WI38 (cell line): ENCODE measurements at regions not wholly inside any gene's neighbourhood (a gene's known extent, or its start where the extent isn't known, plus 50 kb on each side); places are given as distances from the start of the nearest gene placed in this dataset.

Experiments
- H3K4me3 ChIP-seq: 2 replicates; pipeline ENCODE4 v1.5.1; 2011; ENCODE audit warnings: low read depth, mild to moderate bottlenecking, control low read depth, low read length
- TF ChIP-seq, protein P1 (sequence below): IDR thresholded peaks from 2 replicates; pipeline ENCODE4 v1.5.1; 2012; ENCODE audit warnings: low read depth, mild to moderate bottlenecking, control low read depth, low read length

GRCh38 chr3:102123590-102124190, 274.4 kb downstream of the NFKBIZ start:
- TF ChIP-seq, protein P1, sequence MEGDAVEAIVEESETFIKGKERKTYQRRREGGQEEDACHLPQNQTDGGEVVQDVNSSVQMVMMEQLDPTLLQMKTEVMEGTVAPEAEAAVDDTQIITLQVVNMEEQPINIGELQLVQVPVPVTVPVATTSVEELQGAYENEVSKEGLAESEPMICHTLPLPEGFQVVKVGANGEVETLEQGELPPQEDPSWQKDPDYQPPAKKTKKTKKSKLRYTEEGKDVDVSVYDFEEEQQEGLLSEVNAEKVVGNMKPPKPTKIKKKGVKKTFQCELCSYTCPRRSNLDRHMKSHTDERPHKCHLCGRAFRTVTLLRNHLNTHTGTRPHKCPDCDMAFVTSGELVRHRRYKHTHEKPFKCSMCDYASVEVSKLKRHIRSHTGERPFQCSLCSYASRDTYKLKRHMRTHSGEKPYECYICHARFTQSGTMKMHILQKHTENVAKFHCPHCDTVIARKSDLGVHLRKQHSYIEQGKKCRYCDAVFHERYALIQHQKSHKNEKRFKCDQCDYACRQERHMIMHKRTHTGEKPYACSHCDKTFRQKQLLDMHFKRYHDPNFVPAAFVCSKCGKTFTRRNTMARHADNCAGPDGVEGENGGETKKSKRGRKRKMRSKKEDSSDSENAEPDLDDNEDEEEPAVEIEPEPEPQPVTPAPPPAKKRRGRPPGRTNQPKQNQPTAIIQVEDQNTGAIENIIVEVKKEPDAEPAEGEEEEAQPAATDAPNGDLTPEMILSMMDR: no peak
- H3K4me3 ChIP-seq: no peak overlapping the region

DNA sequence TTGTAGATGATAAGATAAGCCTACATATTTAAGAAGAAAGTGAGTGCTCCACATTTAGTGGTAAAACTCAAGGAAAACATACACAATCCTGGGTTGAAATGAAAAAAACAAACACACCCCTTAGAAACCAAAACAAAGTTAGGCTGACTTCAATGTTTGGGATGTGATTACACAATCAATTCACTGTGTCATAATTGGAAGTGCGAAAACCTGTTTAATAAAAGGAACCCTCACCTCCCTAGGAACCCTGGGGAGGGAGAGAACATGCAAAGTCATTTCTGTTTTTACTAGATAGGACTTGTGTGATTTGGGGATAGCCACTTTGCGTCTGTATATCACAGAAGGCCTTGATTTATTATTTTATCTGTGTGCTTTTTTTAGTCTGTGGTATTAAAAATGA, 275.0 kb downstream of the NFKBIZ start:
- no peak overlapping the region for H3K4me3 ChIP-seq
- TF ChIP-seq, protein P1: no peak

GRCh38 chr3:102124704-102125103, 275.4 kb downstream of the NFKBIZ start:
- TF ChIP-seq, protein P1: no peak
- no peak overlapping the region for H3K4me3 ChIP-seq

DNA sequence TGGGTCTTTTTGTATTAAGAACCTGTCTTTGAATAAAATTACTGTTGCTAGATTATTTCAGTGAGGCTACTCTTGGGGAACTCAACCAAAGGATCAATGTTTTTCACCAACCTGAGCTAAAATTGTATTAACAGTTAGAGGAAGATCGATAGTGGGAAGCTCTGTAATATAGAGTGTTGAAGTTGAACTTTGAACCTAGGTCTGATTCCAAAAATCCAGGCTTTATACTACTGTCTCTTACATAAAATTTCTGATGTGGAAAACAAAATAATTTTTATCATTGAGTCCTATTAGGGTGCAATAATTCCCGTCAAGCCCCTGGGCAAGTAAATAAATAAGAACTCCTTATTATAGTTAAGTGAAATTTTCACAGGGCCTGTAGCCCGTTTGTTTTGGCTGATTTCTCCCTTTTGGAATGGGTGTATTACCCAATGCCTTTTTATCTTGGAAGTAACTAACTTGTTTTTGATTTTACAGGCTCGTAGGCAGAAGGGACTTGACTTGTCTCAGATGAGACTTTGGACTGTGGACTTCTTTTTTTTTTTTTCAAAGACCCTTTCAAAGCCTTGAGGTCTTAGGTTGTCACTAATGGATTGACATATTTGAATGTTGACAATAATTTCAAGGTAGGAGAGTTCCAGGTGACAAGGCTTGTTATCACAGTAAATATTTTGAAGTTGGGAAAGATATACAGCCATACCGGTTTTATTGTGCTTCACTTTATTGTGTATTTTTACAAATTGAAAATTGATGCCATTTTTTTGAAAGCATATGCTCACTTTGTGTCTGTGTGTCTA, 276.1 kb downstream of the NFKBIZ start:
- TF ChIP-seq, protein P1: no peak
- no peak overlapping the region for H3K4me3 ChIP-seq

DNA sequence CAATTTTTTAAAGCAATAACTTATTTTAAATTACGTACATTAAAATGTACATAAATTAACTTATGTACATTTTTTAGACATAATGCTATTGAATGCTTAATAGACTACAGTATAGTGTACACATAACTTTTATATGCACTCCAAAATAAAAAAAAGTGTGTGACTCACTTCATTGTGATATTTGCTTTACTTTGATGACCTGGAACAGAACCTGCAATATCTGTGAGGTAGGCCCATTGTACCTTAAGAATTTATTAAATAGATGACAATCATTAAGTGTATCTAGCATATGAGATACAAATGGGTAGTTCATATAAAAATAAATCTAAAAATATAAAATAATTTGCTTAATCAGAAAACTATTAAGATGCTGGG, 276.7 kb downstream of the NFKBIZ start:
- TF ChIP-seq, protein P1: no peak
- no peak overlapping the region for H3K4me3 ChIP-seq

- TF ChIP-seq, protein P1: no peak
- H3K4me3 ChIP-seq: no peak overlapping the region
Observed at GRCh38 chr3:102129760-102130608, 280.7 kb downstream of the NFKBIZ start.
